GM18520 (cell line): ENCODE measurements at regions not wholly inside any gene's neighbourhood (a gene's known extent, or its start where the extent isn't known, plus 50 kb on each side); places are given as distances from the start of the nearest gene placed in this dataset.

ENCODE experiments used
- ATAC-seq: cut with Tn5 transposase; IDR thresholded peaks from one replicate; pipeline ENCODE4 v1.9.1; 2021; ENCODE audit not compliant: unreplicated experiment

- ATAC-seq, result no peak
Measured at GRCh38 chr9:87148331-87149104, 201.2 kb upstream of the GAS1 start.

- ATAC-seq, result no peak
Measured at GRCh38 chr9:87149799-87150198, 202.5 kb upstream of the GAS1 start.

- no peak for ATAC-seq
Measured at GRCh38 chr9:87152256-87152655, 204.9 kb upstream of the GAS1 start.

- no peak for ATAC-seq
Measured at GRCh38 chr9:87156247-87156646, 208.9 kb upstream of the GAS1 start.

- ATAC-seq, result no peak
Measured at GRCh38 chr9:87157366-87158031, 210.2 kb upstream of the GAS1 start.

- no peak for ATAC-seq
Measured at GRCh38 chr9:87158765-87159164, 211.5 kb upstream of the GAS1 start.

- ATAC-seq, result no peak
Measured at GRCh38 chr9:87160148-87161102, 213.1 kb upstream of the GAS1 start.

- no peak for ATAC-seq
Measured at GRCh38 chr9:87167161-87167560, 219.9 kb upstream of the GAS1 start.

- ATAC-seq, result no peak
Measured at GRCh38 chr9:87167582-87167981, 220.3 kb upstream of the GAS1 start.

- no peak for ATAC-seq
Measured at GRCh38 chr9:87178302-87178701, 231.0 kb upstream of the GAS1 start.

- ATAC-seq, result no peak
Measured at GRCh38 chr9:87179553-87180340, 232.4 kb upstream of the GAS1 start.

- ATAC-seq, result no peak
Measured at GRCh38 chr9:87180361-87180760, 233.1 kb upstream of the GAS1 start.

- ATAC-seq, result no peak
Measured at GRCh38 chr9:87180841-87181240, 233.5 kb upstream of the GAS1 start.

GRCh38 chr9:87181670-87182069 is 234.4 kb upstream of the GAS1 start:
- no peak for ATAC-seq

- ATAC-seq, result no peak
Measured at GRCh38 chr9:87184956-87185642, 237.8 kb upstream of the GAS1 start.

- ATAC-seq, result no peak
Measured at GRCh38 chr9:87187656-87188055, 240.3 kb upstream of the GAS1 start.

- ATAC-seq, result no peak
Measured at GRCh38 chr9:87189006-87189405, 241.7 kb upstream of the GAS1 start.

- no peak for ATAC-seq
Measured at GRCh38 chr9:87193151-87193550, 245.8 kb upstream of the GAS1 start.

GRCh38 chr9:87193925-87194868 is 246.9 kb upstream of the GAS1 start:
- no peak for ATAC-seq
